Thoracic aorta (tissue), 2 donors: ENCODE measurements at regions not wholly inside any gene's neighbourhood (a gene's known extent, or its start where the extent isn't known, plus 50 kb on each side); places are given as distances from the start of the nearest gene placed in this dataset.

Experiments
- ATAC-seq: fragments of 150-250 bp; one replicate; pipeline ENCODE4 v1.8.0; 2017; ENCODE audit warnings: low read depth; ENCODE audit not compliant: insufficient number of reproducible peaks, low FRiP score
- DNase-seq: peaks from one replicate; pipeline ENCODE4 v3.0.0-alpha.2; 2020; ENCODE audit warnings: low spot score
- H3K27ac ChIP-seq, 2 donors: fragments of 200-600 bp; sonication (generic); 1 replicate in 1 of 2; 2 replicates in 1 of 2; pipeline ENCODE4 v1.5.1; 2016; ENCODE audit warnings: mild to moderate bottlenecking in 2 of 2, moderate library complexity in 2 of 2
- H3K27me3 ChIP-seq: fragments of 200-600 bp; sonication (generic); replicated peaks from 2 replicates; pipeline ENCODE4 v1.6.0; 2016; ENCODE audit warnings: mild to moderate bottlenecking; ENCODE audit not compliant: insufficient read depth
- H3K36me3 ChIP-seq: fragments of 200-600 bp; sonication (generic); one replicate; pipeline ENCODE4 v1.5.1; 2016
- H3K4me1 ChIP-seq, 2 donors: fragments of 200-600 bp; sonication (generic); 1 replicate in 1 of 2; 2 replicates in 1 of 2; pipeline versions ENCODE4 v1.5.1 to v1.6.0; 2016; ENCODE audit warnings: low read depth in 2 of 2, mild to moderate bottlenecking in 1 of 2; ENCODE audit not compliant: control insufficient read depth in 1 of 2
- H3K4me3 ChIP-seq: fragments of 200-600 bp; sonication (generic); 2 replicates; pipeline ENCODE4 v1.5.1; 2016; ENCODE audit warnings: mild to moderate bottlenecking
- H3K9me3 ChIP-seq: fragments of 200-600 bp; sonication (generic); 2 replicates; pipeline ENCODE4 v1.5.1; 2016
- TF ChIP-seq, protein P1 (sequence below): fragments of 200-600 bp; sonication (generic); IDR thresholded peaks from one replicate; pipeline ENCODE4 v1.5.1; 2019; ENCODE audit warnings: antibody characterized with exemption

DNA sequence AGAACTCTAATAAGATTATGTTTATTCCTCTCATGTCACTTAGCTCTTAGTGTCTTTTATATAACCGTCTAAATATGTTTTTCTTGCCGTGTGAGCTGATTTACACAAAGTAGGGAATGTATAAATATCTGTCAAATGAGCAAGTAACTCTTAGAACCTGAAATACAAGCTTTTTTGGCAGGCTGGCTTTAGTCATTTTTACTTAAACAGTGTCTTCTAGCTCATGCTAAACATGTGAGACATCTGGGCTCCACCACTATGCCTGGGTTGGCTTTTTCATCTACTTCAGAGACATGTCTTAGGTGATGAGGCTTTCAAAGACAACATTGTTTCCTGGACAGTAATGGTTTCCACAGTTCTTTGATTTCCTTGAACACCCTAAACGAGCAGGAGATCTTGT, 137.2 kb upstream of the ZNF608 start:
- H3K4me1 ChIP-seq: no peaks in the 10 kb centered on the region
- no peak for DNase-seq
- no peak overlapping the region for H3K27ac ChIP-seq
- no peak overlapping the region for H3K4me3 ChIP-seq
- H3K27me3 ChIP-seq: no peaks in the 10 kb centered on the region
- H3K9me3 ChIP-seq: no peaks in the 10 kb centered on the region
- TF ChIP-seq, protein P1, sequence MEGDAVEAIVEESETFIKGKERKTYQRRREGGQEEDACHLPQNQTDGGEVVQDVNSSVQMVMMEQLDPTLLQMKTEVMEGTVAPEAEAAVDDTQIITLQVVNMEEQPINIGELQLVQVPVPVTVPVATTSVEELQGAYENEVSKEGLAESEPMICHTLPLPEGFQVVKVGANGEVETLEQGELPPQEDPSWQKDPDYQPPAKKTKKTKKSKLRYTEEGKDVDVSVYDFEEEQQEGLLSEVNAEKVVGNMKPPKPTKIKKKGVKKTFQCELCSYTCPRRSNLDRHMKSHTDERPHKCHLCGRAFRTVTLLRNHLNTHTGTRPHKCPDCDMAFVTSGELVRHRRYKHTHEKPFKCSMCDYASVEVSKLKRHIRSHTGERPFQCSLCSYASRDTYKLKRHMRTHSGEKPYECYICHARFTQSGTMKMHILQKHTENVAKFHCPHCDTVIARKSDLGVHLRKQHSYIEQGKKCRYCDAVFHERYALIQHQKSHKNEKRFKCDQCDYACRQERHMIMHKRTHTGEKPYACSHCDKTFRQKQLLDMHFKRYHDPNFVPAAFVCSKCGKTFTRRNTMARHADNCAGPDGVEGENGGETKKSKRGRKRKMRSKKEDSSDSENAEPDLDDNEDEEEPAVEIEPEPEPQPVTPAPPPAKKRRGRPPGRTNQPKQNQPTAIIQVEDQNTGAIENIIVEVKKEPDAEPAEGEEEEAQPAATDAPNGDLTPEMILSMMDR: no peak
- no peak for ATAC-seq
- H3K36me3 ChIP-seq: no peaks in the 10 kb centered on the region

DNA sequence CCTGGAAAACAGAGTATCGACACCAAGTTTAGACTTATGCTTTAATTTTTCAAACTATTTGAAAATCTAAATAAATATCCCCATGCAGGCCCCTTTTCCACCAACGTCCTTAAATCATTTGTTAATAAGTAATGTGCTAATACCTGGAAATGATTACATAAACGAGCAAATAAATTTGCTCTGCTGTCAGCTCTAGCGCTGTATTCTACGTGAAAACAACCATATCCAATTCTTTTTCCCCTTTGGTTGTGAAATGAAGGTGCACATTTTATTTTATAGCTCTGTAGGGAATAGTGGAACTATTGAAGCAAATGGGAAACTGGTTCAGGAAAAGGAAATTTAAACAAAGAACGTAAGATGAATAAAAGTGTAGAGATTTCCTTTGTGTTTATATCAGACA, 137.7 kb upstream of the ZNF608 start:
- Histone ChIP-seq H3K9me3 (no peaks in the 10 kb centered on the region), H3K36me3 (no peaks in the 10 kb centered on the region), H3K27ac (no peak overlapping the region), H3K4me1 (peaks cover under 1 to 2% of the 10 kb centered on the region in 2 donors), H3K27me3 (no peaks in the 10 kb centered on the region), H3K4me3 (no peak overlapping the region)
- DNase-seq (no peak), ATAC-seq (no peak)
- TF ChIP-seq, protein P1: no peak

DNA sequence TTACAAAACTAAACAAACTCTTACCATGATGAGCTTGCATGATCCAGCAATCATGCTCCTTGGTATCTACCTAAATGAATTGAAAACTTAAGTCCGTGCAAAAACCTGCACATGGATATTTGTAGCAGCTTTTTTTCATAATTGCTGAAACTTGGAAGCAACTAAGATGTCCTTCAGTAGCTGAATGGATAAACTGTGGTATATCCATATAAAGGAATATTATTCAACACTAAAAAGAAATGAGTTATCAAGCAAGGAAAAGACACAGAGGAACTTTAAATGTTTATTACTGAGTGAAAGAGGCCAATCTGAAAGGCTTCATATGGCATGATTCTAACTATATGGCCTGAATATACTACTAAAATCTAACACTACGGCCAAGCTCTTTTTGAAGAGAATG, 139.1 kb upstream of the ZNF608 start:
- TF ChIP-seq, protein P1: no peak
- Histone ChIP-seq H3K27me3 (no peaks in the 10 kb centered on the region), H3K27ac (no peak overlapping the region), H3K9me3 (no peaks in the 10 kb centered on the region), H3K4me3 (no peak overlapping the region), H3K4me1 (peaks cover 8 to 11% of the 10 kb centered on the region in 2 donors), H3K36me3 (no peaks in the 10 kb centered on the region)
- DNase-seq (no peak), ATAC-seq (no peak)

GRCh38 chr5:124887223-124887622, 140.8 kb upstream of the ZNF608 start:
- no peak for ATAC-seq
- Histone ChIP-seq H3K27ac (no peak overlapping the region), H3K4me3 (no peak overlapping the region), H3K9me3 (no peaks in the 10 kb centered on the region), H3K36me3 (no peaks in the 10 kb centered on the region), H3K27me3 (no peaks in the 10 kb centered on the region), H3K4me1 (peaks cover 8 to 11% of the 10 kb centered on the region in 2 donors)
- TF ChIP-seq, protein P1: no peak
- no peak for DNase-seq

DNA sequence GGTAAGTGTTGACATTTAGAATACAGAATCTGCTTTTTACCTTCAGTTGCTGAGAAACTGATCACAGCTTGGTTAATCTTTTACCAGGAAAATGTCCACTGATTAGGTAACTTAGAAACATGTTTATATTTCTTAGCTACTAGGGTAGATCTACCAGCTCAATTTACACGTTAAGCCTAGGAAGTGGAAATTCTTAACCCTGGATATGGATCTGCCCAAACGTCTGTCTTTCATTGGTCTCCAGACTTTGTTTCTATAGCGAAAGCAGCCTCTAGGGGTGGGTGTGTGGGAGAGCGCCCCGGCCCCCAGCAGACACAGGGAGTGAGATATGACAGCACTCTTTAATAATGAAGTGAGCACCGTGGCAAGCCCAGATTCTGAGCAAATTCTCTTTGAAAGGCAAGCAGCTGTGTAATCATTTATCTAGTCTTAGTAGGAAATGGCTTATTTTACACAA, 141.6 kb upstream of the ZNF608 start:
- Histone ChIP-seq H3K27me3 (no peaks in the 10 kb centered on the region), H3K4me3 (no peak overlapping the region), H3K9me3 (no peaks in the 10 kb centered on the region), H3K4me1 (peaks cover 8 to 11% of the 10 kb centered on the region in 2 donors), H3K36me3 (no peaks in the 10 kb centered on the region), H3K27ac (no peak overlapping the region)
- ATAC-seq: no peak
- DNase-seq: no peak
- TF ChIP-seq, protein P1: no peak
